GM23248 (cell line): ENCODE measurements at regions not wholly inside any gene's neighbourhood (a gene's known extent, or its start where the extent isn't known, plus 50 kb on each side); places are given as distances from the start of the nearest gene placed in this dataset.

ENCODE experiments used
- DNase-seq: peaks from one replicate; pipeline ENCODE4 v3.0.0-alpha.2; 2015
- H2AFZ ChIP-seq: fragments of 200-600 bp; sonication (generic); 2 replicates; pipeline ENCODE4 v1.6.1; 2016; ENCODE audit warnings: antibody characterized with exemption
- H3F3A ChIP-seq: fragments of 200-600 bp; sonication (generic); 2 replicates; pipeline ENCODE4 v1.6.1; 2016; ENCODE audit warnings: mild to moderate bottlenecking, antibody characterized with exemption, mixed run types; ENCODE audit not compliant: insufficient read depth
- H3K27ac ChIP-seq: fragments of 200-600 bp; sonication (generic); 2 replicates; pipeline ENCODE4 v1.5.1; 2016; ENCODE audit warnings: mild to moderate bottlenecking
- H3K27me3 ChIP-seq: fragments of 200-600 bp; sonication (generic); replicated peaks from 2 replicates; pipeline ENCODE4 v1.6.1; 2016; ENCODE audit warnings: mild to moderate bottlenecking; ENCODE audit not compliant: insufficient read depth
- H3K36me3 ChIP-seq: fragments of 200-600 bp; sonication (generic); 2 replicates; pipeline ENCODE4 v1.6.1; 2016; ENCODE audit warnings: low read depth, mild to moderate bottlenecking
- H3K4me1 ChIP-seq: fragments of 200-600 bp; sonication (generic); 2 replicates; pipeline ENCODE4 v1.6.1; 2016; ENCODE audit warnings: mild to moderate bottlenecking; ENCODE audit not compliant: insufficient read depth
- H3K4me2 ChIP-seq: fragments of 200-600 bp; sonication (generic); one replicate; pipeline ENCODE4 v1.6.1; 2016; ENCODE audit warnings: mild to moderate bottlenecking; ENCODE audit not compliant: unreplicated experiment
- H3K4me3 ChIP-seq: fragments of 200-600 bp; sonication (generic); 2 replicates; pipeline ENCODE4 v1.5.1; 2016; ENCODE audit warnings: mild to moderate bottlenecking
- H3K79me2 ChIP-seq: fragments of 200-600 bp; sonication (generic); 2 replicates; pipeline ENCODE4 v1.6.1; 2016; ENCODE audit warnings: mild to moderate bottlenecking; ENCODE audit not compliant: insufficient read depth
- H3K9ac ChIP-seq: fragments of 200-600 bp; sonication (generic); 2 replicates; pipeline ENCODE4 v1.6.1; 2016; ENCODE audit warnings: mild to moderate bottlenecking
- H3K9me2 ChIP-seq: fragments of 200-600 bp; sonication (generic); 2 replicates; pipeline ENCODE4 v1.6.1; 2016; ENCODE audit warnings: mixed run types, mild to moderate bottlenecking, moderate library complexity; ENCODE audit not compliant: insufficient read depth
- H3K9me3 ChIP-seq: fragments of 200-600 bp; sonication (generic); one replicate; pipeline ENCODE4 v1.6.1; 2017; ENCODE audit warnings: low read depth
- H4K20me1 ChIP-seq: fragments of 200-600 bp; sonication (generic); 2 replicates; pipeline ENCODE4 v1.6.0; 2016; ENCODE audit not compliant: insufficient read depth
- EZH2 ChIP-seq: fragments of 200-600 bp; sonication (generic); IDR thresholded peaks from 2 replicates; pipeline ENCODE4 v1.6.1; 2018; ENCODE audit warnings: antibody characterized with exemption, mild to moderate bottlenecking; ENCODE audit not compliant: insufficient read depth, poor library complexity, severe bottlenecking
- EZH2phosphoT487 ChIP-seq: fragments of 200-600 bp; sonication (generic); IDR thresholded peaks from 2 replicates; pipeline ENCODE4 v1.6.1; 2018; ENCODE audit warnings: antibody characterized with exemption, moderate library complexity, mild to moderate bottlenecking, low read depth; ENCODE audit not compliant: insufficient read depth
- WGBS, 2 experiments: methylation state at CpG; one replicate each; pipeline ENCODE4 v1.1.6; 2015 to 2017; ENCODE audit warnings: low lambda C conversion rate in 2 of 2, low coverage in 1 of 2; ENCODE audit errors: missing lambda C conversion rate in 2 of 2; 5-methylcytosine and 5-hydroxymethylcytosine counted together
- in situ Hi-C: fragments of 300-500 bp; cut with MboI; formaldehyde crosslinking; loops from 2 replicates; pipeline ENCODE4 v1.15.0; 2020

DNA sequence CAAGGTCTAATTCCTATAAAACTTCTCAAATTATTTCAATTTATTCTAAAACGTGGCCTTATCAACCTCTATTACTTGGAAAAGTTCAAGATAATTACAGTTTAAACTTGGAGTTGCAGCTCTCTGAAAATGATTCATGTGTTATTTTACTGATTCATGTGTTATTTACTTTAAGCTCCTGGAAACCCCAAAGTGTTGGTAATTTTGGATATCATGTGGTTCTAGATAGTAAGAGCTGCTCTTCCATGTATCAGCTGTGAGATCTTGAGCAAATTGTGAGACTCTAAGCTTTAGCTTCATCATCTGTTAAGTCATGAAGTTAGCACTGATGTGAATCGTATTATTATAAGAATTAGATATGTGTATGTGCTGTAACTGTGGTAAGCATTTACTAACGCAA lies 749.2 kb downstream of the TLE4 start:
- H3F3A ChIP-seq = no peaks in the 10 kb centered on the region
- H3K27me3 ChIP-seq = no peaks in the 10 kb centered on the region
- in situ Hi-C loops = no loop called here
- H3K27ac ChIP-seq = no peak overlapping the region
- H3K9me3 ChIP-seq = no peaks in the 10 kb centered on the region
- no peak overlapping the region for H3K4me3 ChIP-seq
- no peak for DNase-seq
- no peaks in the 10 kb centered on the region for H3K36me3 ChIP-seq
- no peaks in the 10 kb centered on the region for H4K20me1 ChIP-seq
- H2AFZ ChIP-seq = no peak overlapping the region
- H3K9me2 ChIP-seq = no peaks in the 10 kb centered on the region
- no peak overlapping the region for H3K9ac ChIP-seq
- TF ChIP-seq EZH2phosphoT487 = no peak
- no peak for TF ChIP-seq EZH2
- 23 to 36% methylated on average over 3 of the region's 3 CpGs for WGBS, 2 experiments
- H3K4me2 ChIP-seq = no peak overlapping the region
- H3K79me2 ChIP-seq = no peaks in the 10 kb centered on the region
- no peaks in the 10 kb centered on the region for H3K4me1 ChIP-seq

DNA sequence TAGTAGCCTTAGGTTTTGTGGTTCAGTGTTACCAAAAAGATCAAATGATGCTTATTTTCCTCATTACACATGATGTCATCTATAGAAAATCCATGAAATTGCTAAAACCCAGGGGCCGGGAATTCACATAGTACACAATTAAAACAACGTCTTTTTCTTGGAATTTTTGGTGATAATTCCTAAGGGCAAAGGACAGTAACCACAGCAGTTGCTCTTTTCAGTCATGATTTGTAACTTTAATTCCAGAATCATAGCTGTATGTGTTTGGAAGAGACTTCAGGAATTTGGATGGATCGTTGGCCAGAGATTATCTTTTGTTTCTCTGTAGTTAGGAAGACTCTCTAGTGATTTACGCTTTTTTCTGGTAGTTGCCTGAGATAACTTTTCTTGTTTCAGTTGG lies 748.7 kb downstream of the TLE4 start:
- no peak overlapping the region for H3K4me2 ChIP-seq
- H3K4me3 ChIP-seq = no peak overlapping the region
- H3K9me3 ChIP-seq = no peaks in the 10 kb centered on the region
- H3F3A ChIP-seq = no peaks in the 10 kb centered on the region
- H3K9ac ChIP-seq = no peak overlapping the region
- TF ChIP-seq EZH2phosphoT487 = no peak
- TF ChIP-seq EZH2 = no peak
- no peaks in the 10 kb centered on the region for H3K36me3 ChIP-seq
- H3K9me2 ChIP-seq = no peaks in the 10 kb centered on the region
- H3K79me2 ChIP-seq = no peaks in the 10 kb centered on the region
- no peak for DNase-seq
- H3K27ac ChIP-seq = no peak overlapping the region
- no peak overlapping the region for H2AFZ ChIP-seq
- H3K4me1 ChIP-seq = no peaks in the 10 kb centered on the region
- H3K27me3 ChIP-seq = no peaks in the 10 kb centered on the region
- in situ Hi-C loops = no loop called here
- no peaks in the 10 kb centered on the region for H4K20me1 ChIP-seq
- 0 to 1% methylated on average over 4 of the region's 4 CpGs for WGBS, 2 experiments

DNA sequence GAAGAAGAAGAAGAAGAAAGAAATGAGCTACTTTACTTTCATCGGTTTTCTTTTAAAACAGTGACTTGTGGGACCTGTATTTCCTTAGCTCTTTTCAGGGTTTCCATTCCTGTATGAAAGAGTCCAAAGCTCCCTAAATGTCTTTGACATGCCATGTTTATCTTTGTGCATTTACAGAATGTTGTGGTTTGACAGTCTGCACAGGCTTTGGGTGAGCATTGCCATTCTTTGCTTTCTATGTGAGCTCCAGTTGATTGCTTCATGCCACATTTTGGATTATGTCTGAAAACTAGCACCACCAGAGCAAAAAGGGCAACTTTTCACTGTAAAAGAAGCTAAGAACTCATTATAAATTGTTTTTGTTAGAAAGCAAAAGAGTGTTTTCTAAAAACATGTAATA lies 733.4 kb downstream of the TLE4 start:
- Histone ChIP-seq H4K20me1 (no peaks in the 10 kb centered on the region), H3K27me3 (no peaks in the 10 kb centered on the region), H3K4me2 (no peak overlapping the region), H3K9ac (no peak overlapping the region), H3K36me3 (no peaks in the 10 kb centered on the region), H3K9me2 (no peaks in the 10 kb centered on the region), H3K79me2 (no peaks in the 10 kb centered on the region), H3K4me3 (no peak overlapping the region), H3F3A (no peaks in the 10 kb centered on the region), H3K27ac (no peak overlapping the region), H2AFZ (no peak overlapping the region), H3K9me3 (no peaks in the 10 kb centered on the region), H3K4me1 (no peaks in the 10 kb centered on the region)
- in situ Hi-C loops = no loop called here
- 27 to 38% methylated on average over 1 of the region's 1 CpG for WGBS, 2 experiments
- TF ChIP-seq EZH2 (no peak), EZH2phosphoT487 (no peak)
- DNase-seq = no peak

DNA sequence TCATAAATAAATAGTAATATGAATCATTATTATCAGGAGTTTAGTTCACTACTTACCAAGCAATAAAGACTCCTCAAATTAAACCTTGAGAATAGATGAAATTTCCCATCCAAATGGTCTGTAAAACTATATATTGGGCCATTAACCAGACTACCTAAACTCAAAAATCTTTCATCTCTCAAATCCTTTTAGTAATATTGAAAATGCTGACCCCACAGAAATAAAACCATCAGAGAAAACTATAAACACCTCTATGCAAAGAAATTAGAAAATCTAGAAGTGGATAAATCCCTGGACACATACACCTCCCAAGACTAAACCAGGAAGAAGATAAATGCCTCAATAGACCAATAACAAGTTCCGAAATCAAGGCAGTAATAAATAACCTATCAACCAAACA lies 723.2 kb downstream of the TLE4 start:
- Histone ChIP-seq H2AFZ (no peak overlapping the region), H3K27ac (no peak overlapping the region), H3K4me2 (no peak overlapping the region), H3K9me3 (no peaks in the 10 kb centered on the region), H3K79me2 (no peaks in the 10 kb centered on the region), H3F3A (no peaks in the 10 kb centered on the region), H4K20me1 (no peaks in the 10 kb centered on the region), H3K4me3 (no peak overlapping the region), H3K4me1 (no peaks in the 10 kb centered on the region), H3K9me2 (no peaks in the 10 kb centered on the region), H3K9ac (no peak overlapping the region), H3K27me3 (no peaks in the 10 kb centered on the region), H3K36me3 (no peaks in the 10 kb centered on the region)
- in situ Hi-C loops = no loop called here
- TF ChIP-seq EZH2 = no peak
- TF ChIP-seq EZH2phosphoT487 = no peak
- no peak for DNase-seq
- 48 to 55% methylated on average over 1 of the region's 1 CpG for WGBS, 2 experiments

DNA sequence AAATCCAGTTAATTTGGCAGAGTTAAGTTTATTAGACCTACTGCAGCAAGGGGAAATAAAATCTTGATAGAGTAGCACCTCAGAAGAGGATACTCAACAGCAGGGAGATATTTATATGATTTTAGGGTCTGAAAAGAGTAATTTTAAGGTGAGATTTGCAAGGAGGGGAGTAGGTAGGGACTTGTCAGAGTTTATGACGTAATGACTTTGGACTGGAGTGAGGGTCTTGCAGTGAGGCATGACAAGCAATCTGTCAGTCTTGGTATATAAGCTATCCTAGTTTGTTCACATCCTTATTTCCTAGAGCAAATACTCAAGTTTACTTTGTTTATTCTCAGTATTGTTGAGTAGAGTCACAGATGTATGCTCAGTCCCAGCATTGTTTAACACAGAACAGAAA lies 722.6 kb downstream of the TLE4 start:
- Histone ChIP-seq H3K9ac (no peak overlapping the region), H3K4me2 (no peak overlapping the region), H3K9me2 (no peaks in the 10 kb centered on the region), H4K20me1 (no peaks in the 10 kb centered on the region), H3K27me3 (no peaks in the 10 kb centered on the region), H3K4me3 (no peak overlapping the region), H3K4me1 (no peaks in the 10 kb centered on the region), H3K27ac (no peak overlapping the region), H3K79me2 (no peaks in the 10 kb centered on the region), H3K36me3 (no peaks in the 10 kb centered on the region), H2AFZ (no peak overlapping the region), H3F3A (no peaks in the 10 kb centered on the region), H3K9me3 (no peaks in the 10 kb centered on the region)
- TF ChIP-seq EZH2phosphoT487 (no peak), EZH2 (no peak)
- in situ Hi-C loops = no loop called here
- 0 to 11% methylated on average over 1 of the region's 1 CpG for WGBS, 2 experiments
- DNase-seq = no peak
